ENCODE measurements at regions not wholly inside any gene's neighbourhood (a gene's known extent, or its start where the extent isn't known, plus 50 kb on each side); places are given as distances from the start of the nearest gene placed in this dataset.

- TF ChIP-seq EZH2 (IDR thresholded peaks at IDR 0.05; ENCODE audit: borderline replicate concordance, low read depth, low read length, severe bottlenecking) (no peak), POLR2A (IDR thresholded peaks at IDR 0.05; ENCODE audit: low read depth, low read length) (no peak), CTCF (IDR thresholded peaks at IDR 0.05; ENCODE audit: extremely low read depth in 1 of 2, insufficient read depth in 1 of 2, low read depth in 1 of 2, low read length in 2 of 2) (no peak), GATA2 (IDR thresholded peaks at IDR 0.05; ENCODE audit: insufficient read depth, insufficient read length, low read depth, low read length) (no peak), POLR2AphosphoS5 (IDR thresholded peaks at IDR 0.05; ENCODE audit: insufficient read depth, low read depth, low read length) (no peak), MYC (IDR thresholded peaks at IDR 0.05; ENCODE audit: low read depth, low read length) (no peak), MAX (IDR thresholded peaks at IDR 0.05; ENCODE audit: insufficient read depth, insufficient read length) (no peak), FOS (IDR thresholded peaks at IDR 0.05; ENCODE audit: borderline replicate concordance, insufficient read depth, low read length) (no peak)
Measured at GRCh38 chr13:54124700-54125099, 1096.1 kb downstream of the OLFM4 start.
